H9 (cell line): ENCODE measurements at regions not wholly inside any gene's neighbourhood (a gene's known extent, or its start where the extent isn't known, plus 50 kb on each side); places are given as distances from the start of the nearest gene placed in this dataset.

Source experiments
- DNase-seq: peaks from one replicate; pipeline ENCODE4 v3.0.0-alpha.2; 2017
- H2AFZ ChIP-seq: one replicate; pipeline ENCODE4 v1.6.1; 2013; ENCODE audit warnings: mild to moderate bottlenecking, low read length, control low read depth, moderate library complexity
- H2AK5ac ChIP-seq: 2 replicates; pipeline ENCODE4 v1.6.1; 2013; ENCODE audit warnings: low read length, control low read depth, mixed read lengths; ENCODE audit not compliant: insufficient read length
- H2BK120ac ChIP-seq: one replicate; pipeline ENCODE4 v1.6.1; 2013; ENCODE audit warnings: low read depth, mild to moderate bottlenecking, low read length, control low read depth, inconsistent platforms; ENCODE audit not compliant: poor library complexity, severe bottlenecking
- H2BK12ac ChIP-seq: 2 replicates; pipeline ENCODE4 v1.6.1; 2013; ENCODE audit warnings: low read length, control low read depth, mixed read lengths, low read depth; ENCODE audit not compliant: insufficient read length
- H2BK15ac ChIP-seq: 2 replicates; pipeline ENCODE4 v1.6.1; 2013; ENCODE audit warnings: low read depth, low read length, control low read depth
- H2BK20ac ChIP-seq: one replicate; pipeline ENCODE4 v1.6.1; 2013; ENCODE audit warnings: low read depth, mild to moderate bottlenecking, low read length, control low read depth, inconsistent platforms; ENCODE audit not compliant: poor library complexity, severe bottlenecking
- H2BK5ac ChIP-seq: 2 replicates; pipeline ENCODE4 v1.6.1; 2013; ENCODE audit warnings: low read length, control low read depth, mixed read lengths; ENCODE audit not compliant: insufficient read length
- H3K14ac ChIP-seq: 2 replicates; pipeline ENCODE4 v1.6.1; 2013; ENCODE audit warnings: low read length, control low read depth; ENCODE audit not compliant: insufficient read depth
- H3K18ac ChIP-seq: 2 replicates; pipeline ENCODE4 v1.6.1; 2013; ENCODE audit warnings: low read depth, mild to moderate bottlenecking, mixed read lengths, low read length, control low read depth; ENCODE audit not compliant: insufficient read length
- H3K23ac ChIP-seq: 2 replicates; pipeline ENCODE4 v1.6.1; 2013; ENCODE audit warnings: low read length, control low read depth, mixed read lengths, low read depth; ENCODE audit not compliant: insufficient read length
- H3K23me2 ChIP-seq: 2 replicates; pipeline ENCODE4 v1.6.1; 2013; ENCODE audit warnings: low read depth, mild to moderate bottlenecking, mixed read lengths, low read length, control low read depth; ENCODE audit not compliant: insufficient read length, poor library complexity, severe bottlenecking
- H3K27ac ChIP-seq: 2 replicates; pipeline ENCODE4 v1.5.1; 2013; ENCODE audit warnings: low read length, control low read depth, mixed read lengths, low read depth; ENCODE audit not compliant: insufficient read length
- H3K27me3 ChIP-seq: 2 replicates; pipeline ENCODE4 v1.6.1; 2013; ENCODE audit warnings: low read length, control low read depth, inconsistent platforms; ENCODE audit not compliant: insufficient read depth
- H3K4ac ChIP-seq: 2 replicates; pipeline ENCODE4 v1.6.1; 2013; ENCODE audit warnings: low read depth, mild to moderate bottlenecking, control low read depth, inconsistent platforms, low read length, moderate library complexity
- H3K4me1 ChIP-seq: 2 replicates; pipeline ENCODE4 v1.6.1; 2013; ENCODE audit warnings: low read length, control low read depth, inconsistent platforms; ENCODE audit not compliant: insufficient read depth
- H3K4me2 ChIP-seq: 2 replicates; pipeline ENCODE4 v1.6.1; 2013; ENCODE audit warnings: low read length, control low read depth, mixed read lengths; ENCODE audit not compliant: insufficient read length, insufficient read depth
- H3K56ac ChIP-seq: 2 replicates; pipeline ENCODE4 v1.6.1; 2013; ENCODE audit warnings: low read depth, mild to moderate bottlenecking, mixed read lengths, low read length, control low read depth; ENCODE audit not compliant: insufficient read length
- H3K79me1 ChIP-seq: 2 replicates; pipeline ENCODE4 v1.6.1; 2013; ENCODE audit warnings: low read depth, mild to moderate bottlenecking, moderate library complexity, low read length, control low read depth, inconsistent platforms; ENCODE audit not compliant: insufficient read depth, poor library complexity, severe bottlenecking
- H3K79me2 ChIP-seq: 2 replicates; pipeline ENCODE4 v1.6.1; 2013; ENCODE audit warnings: low read length, control low read depth, inconsistent platforms; ENCODE audit not compliant: insufficient read depth
- H3K9ac ChIP-seq: 2 replicates; pipeline ENCODE4 v1.6.1; 2013; ENCODE audit warnings: low read length, control low read depth, mixed read lengths; ENCODE audit not compliant: insufficient read length; ENCODE audit errors: extremely low read depth
- H3K9me3 ChIP-seq: one replicate; pipeline ENCODE4 v1.6.1; 2013; ENCODE audit warnings: low read depth, low read length, inconsistent platforms; ENCODE audit not compliant: control insufficient read depth
- H3T11ph ChIP-seq: one replicate; pipeline ENCODE4 v1.6.1; 2013; ENCODE audit warnings: mild to moderate bottlenecking, low read length, control low read depth, inconsistent platforms
- H4K20me1 ChIP-seq: one replicate; pipeline ENCODE4 v1.6.1; 2013; ENCODE audit not compliant: control insufficient read depth, insufficient read length, insufficient read depth
- H4K5ac ChIP-seq: 2 replicates; pipeline ENCODE4 v1.6.1; 2013; ENCODE audit warnings: low read depth, mild to moderate bottlenecking, mixed read lengths, low read length, control low read depth; ENCODE audit not compliant: insufficient read length
- H4K8ac ChIP-seq: replicated peaks from 2 replicates; pipeline ENCODE4 v1.6.1; 2013; ENCODE audit warnings: low read length, control low read depth, mixed read lengths, low read depth; ENCODE audit not compliant: insufficient read length
- H4K91ac ChIP-seq: 2 replicates; pipeline ENCODE4 v1.6.1; 2013; ENCODE audit warnings: low read depth, mild to moderate bottlenecking, moderate library complexity, mixed read lengths, low read length, control low read depth; ENCODE audit not compliant: insufficient read length
- H3K27ac Mint-ChIP-seq, 3 experiments: 2 replicates in 2 of 3; 3 replicates in 1 of 3; pipeline ENCODE4 v1.8.0; 2020 to 2021; ENCODE audit warnings: mixed read lengths in 3 of 3, mild to moderate bottlenecking in 1 of 3, moderate library complexity in 1 of 3
- H3K27me3 Mint-ChIP-seq: 2 replicates; pipeline ENCODE4 v1.8.0; 2021; ENCODE audit warnings: low read depth, mild to moderate bottlenecking, moderate library complexity, mixed read lengths
- H3K36me3 Mint-ChIP-seq, 3 experiments: 2 replicates in 2 of 3; 3 replicates in 1 of 3; pipeline ENCODE4 v1.8.0; 2020 to 2021; ENCODE audit warnings: low read depth in 3 of 3, mixed read lengths in 3 of 3; ENCODE audit not compliant: insufficient read depth in 1 of 3
- H3K4me1 Mint-ChIP-seq, 2 experiments: 2 replicates each; pipeline ENCODE4 v1.8.0; 2020; ENCODE audit warnings: mixed read lengths in 2 of 2
- H3K4me3 Mint-ChIP-seq, 2 experiments: 2 replicates in 1 of 2; 3 replicates in 1 of 2; pipeline ENCODE4 v1.8.0; 2020 to 2021; ENCODE audit warnings: mild to moderate bottlenecking in 2 of 2, mixed read lengths in 2 of 2, moderate library complexity in 1 of 2
- H3K9me3 Mint-ChIP-seq, 2 experiments: 2 replicates in 1 of 2; 3 replicates in 1 of 2; pipeline ENCODE4 v1.8.0; 2020; ENCODE audit warnings: mild to moderate bottlenecking in 2 of 2, mixed read lengths in 2 of 2, moderate library complexity in 1 of 2
- WGBS: extraction: QIAGEN DNeasy Blood & Tissue Kit; methylation state at CpG from one replicate; pipeline ENCODE4 v1.1.7; 2013; ENCODE audit warnings: missing lambda C conversion rate, low lambda C conversion rate, mixed read lengths; ENCODE audit not compliant: insufficient read length; ENCODE audit errors: extremely low coverage; 5-methylcytosine and 5-hydroxymethylcytosine counted together
- TF ChIP-seq, protein P1 (sequence below): fragments of 200-600 bp; sonication (generic); conservative IDR thresholded peaks from 3 replicates; pipeline ENCODE4 v1.8.0; 2021; ENCODE audit warnings: antibody characterized with exemption, mild to moderate bottlenecking

DNA sequence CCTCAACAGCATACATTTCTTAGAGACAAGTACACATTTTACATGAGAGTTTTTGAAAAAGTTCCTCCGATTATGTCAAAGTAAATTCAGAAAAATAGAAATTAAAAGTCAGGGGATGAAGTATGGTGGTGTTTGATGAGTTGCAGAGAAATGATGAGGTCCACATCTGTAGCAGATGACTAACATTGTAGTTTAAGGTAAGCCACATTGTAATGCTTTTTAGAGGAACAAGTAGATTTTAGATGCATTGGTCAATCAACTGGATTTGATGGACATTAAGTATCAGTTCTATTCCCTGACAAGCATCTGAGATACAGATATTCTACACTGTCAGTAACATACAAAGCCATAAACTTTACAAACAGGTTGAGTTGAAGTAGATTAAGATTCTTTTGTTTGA, 402.4 kb upstream of the RORB start:
- Mint-ChIP-seq H3K27ac (peak overlapping the region in 1 of 3 experiments; percentile 21; a peak in 1 of 7 replicates), H3K9me3 (peaks cover 32 to 35% of the 10 kb centered on the region in 2 experiments), H3K27me3 (no peaks in the 10 kb centered on the region), H3K36me3 (peaks cover 89 to 93% (median 91%) of the 10 kb centered on the region in 3 experiments), H3K4me1 (peaks cover 44 to 46% of the 10 kb centered on the region in 2 experiments), H3K4me3 (no peak overlapping the region)
- H3K4me2 ChIP-seq = no peak overlapping the region
- peaks cover 4% of the 10 kb centered on the region for H3K23me2 ChIP-seq
- no peak overlapping the region for H2BK20ac ChIP-seq
- no peak overlapping the region for H3K18ac ChIP-seq
- no peak overlapping the region for H4K8ac ChIP-seq
- no peak overlapping the region for H4K5ac ChIP-seq
- H3K9ac ChIP-seq = no peak overlapping the region
- no peak overlapping the region for H2BK12ac ChIP-seq
- DNase-seq = no peak
- no peaks in the 10 kb centered on the region for H3K79me2 ChIP-seq
- no peaks in the 10 kb centered on the region; the same call in 1 of the 2 replicates for H3K4me1 ChIP-seq
- no peak overlapping the region for H2BK15ac ChIP-seq
- peaks cover 1% of the 10 kb centered on the region for H3K9me3 ChIP-seq
- no peak overlapping the region for H4K91ac ChIP-seq
- no peaks in the 10 kb centered on the region for H3K27me3 ChIP-seq
- no CpG with 5 or more reads among the region's 1 CpG for WGBS
- no peak overlapping the region for H2AFZ ChIP-seq
- no peaks in the 10 kb centered on the region for H4K20me1 ChIP-seq
- TF ChIP-seq, protein P1, sequence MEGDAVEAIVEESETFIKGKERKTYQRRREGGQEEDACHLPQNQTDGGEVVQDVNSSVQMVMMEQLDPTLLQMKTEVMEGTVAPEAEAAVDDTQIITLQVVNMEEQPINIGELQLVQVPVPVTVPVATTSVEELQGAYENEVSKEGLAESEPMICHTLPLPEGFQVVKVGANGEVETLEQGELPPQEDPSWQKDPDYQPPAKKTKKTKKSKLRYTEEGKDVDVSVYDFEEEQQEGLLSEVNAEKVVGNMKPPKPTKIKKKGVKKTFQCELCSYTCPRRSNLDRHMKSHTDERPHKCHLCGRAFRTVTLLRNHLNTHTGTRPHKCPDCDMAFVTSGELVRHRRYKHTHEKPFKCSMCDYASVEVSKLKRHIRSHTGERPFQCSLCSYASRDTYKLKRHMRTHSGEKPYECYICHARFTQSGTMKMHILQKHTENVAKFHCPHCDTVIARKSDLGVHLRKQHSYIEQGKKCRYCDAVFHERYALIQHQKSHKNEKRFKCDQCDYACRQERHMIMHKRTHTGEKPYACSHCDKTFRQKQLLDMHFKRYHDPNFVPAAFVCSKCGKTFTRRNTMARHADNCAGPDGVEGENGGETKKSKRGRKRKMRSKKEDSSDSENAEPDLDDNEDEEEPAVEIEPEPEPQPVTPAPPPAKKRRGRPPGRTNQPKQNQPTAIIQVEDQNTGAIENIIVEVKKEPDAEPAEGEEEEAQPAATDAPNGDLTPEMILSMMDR = no peak
- H3K79me1 ChIP-seq = no peaks in the 10 kb centered on the region
- H2BK120ac ChIP-seq = no peak overlapping the region
- H2BK5ac ChIP-seq = no peak overlapping the region
- no peak overlapping the region for H3K4ac ChIP-seq
- no peak overlapping the region for H3K23ac ChIP-seq
- no peak overlapping the region for H2AK5ac ChIP-seq
- no peak overlapping the region for H3K56ac ChIP-seq
- H3K27ac ChIP-seq = no peak overlapping the region
- no peak overlapping the region for H3T11ph ChIP-seq
- no peak overlapping the region for H3K14ac ChIP-seq
